GM23338 (cell line): ENCODE measurements at regions not wholly inside any gene's neighbourhood (a gene's known extent, or its start where the extent isn't known, plus 50 kb on each side); places are given as distances from the start of the nearest gene placed in this dataset.

Experiments
- ATAC-seq: fragments of 200-7000 bp; cut with Tn5 transposase; 3 replicates; pipeline ENCODE4 v1.9.1; 2020
- DNase-seq: peaks from one replicate; pipeline ENCODE4 v3.0.0-alpha.2; 2015; ENCODE audit warnings: low spot score
- H2AFZ ChIP-seq: fragments of 200-600 bp; sonication (generic); 2 replicates; pipeline ENCODE4 v1.8.0; 2016; ENCODE audit warnings: antibody characterized with exemption, mild to moderate bottlenecking, moderate library complexity
- H3F3A ChIP-seq: fragments of 200-600 bp; sonication (generic); replicated peaks from 2 replicates; pipeline ENCODE4 v1.8.0; 2017; ENCODE audit warnings: antibody characterized with exemption, mixed run types, low read depth
- H3K27ac ChIP-seq: fragments of 200-600 bp; sonication (generic); 2 replicates; pipeline ENCODE4 v1.6.1; 2016; ENCODE audit warnings: low read depth
- H3K27me3 ChIP-seq: fragments of 200-600 bp; sonication (generic); 2 replicates; pipeline ENCODE4 v1.8.0; 2016; ENCODE audit warnings: mild to moderate bottlenecking, mixed run types, moderate library complexity; ENCODE audit not compliant: insufficient read depth
- H3K36me3 ChIP-seq: fragments of 200-600 bp; sonication (generic); 2 replicates; pipeline ENCODE4 v1.8.0; 2016; ENCODE audit warnings: mild to moderate bottlenecking; ENCODE audit not compliant: insufficient read depth
- H3K4me1 ChIP-seq: fragments of 200-600 bp; sonication (generic); 2 replicates; pipeline ENCODE4 v1.8.0; 2016; ENCODE audit warnings: mild to moderate bottlenecking, moderate library complexity; ENCODE audit not compliant: insufficient read depth
- H3K4me2 ChIP-seq: fragments of 200-600 bp; sonication (generic); 2 replicates; pipeline ENCODE4 v1.7.1; 2017; ENCODE audit warnings: mixed run types
- H3K4me3 ChIP-seq: fragments of 200-600 bp; sonication (generic); 2 replicates; pipeline ENCODE4 v1.6.1; 2016; ENCODE audit warnings: mixed run types
- H3K79me2 ChIP-seq: fragments of 200-600 bp; sonication (generic); replicated peaks from 2 replicates; pipeline ENCODE4 v1.8.0; 2017; ENCODE audit warnings: mild to moderate bottlenecking; ENCODE audit not compliant: insufficient read depth
- H3K9me2 ChIP-seq: fragments of 200-600 bp; sonication (generic); 2 replicates; pipeline ENCODE4 v1.8.0; 2017; ENCODE audit not compliant: insufficient read depth
- H4K20me1 ChIP-seq: fragments of 200-600 bp; sonication (generic); replicated peaks from 2 replicates; pipeline ENCODE4 v1.8.0; 2017; ENCODE audit warnings: mild to moderate bottlenecking; ENCODE audit not compliant: insufficient read depth
- H3K27ac Mint-ChIP-seq: 2 replicates; pipeline ENCODE4 v1.8.0; 2020; ENCODE audit warnings: inconsistent platforms, mild to moderate bottlenecking, moderate library complexity, mixed read lengths
- H3K27me3 Mint-ChIP-seq: 3 replicates; pipeline ENCODE4 v1.8.0; 2022; ENCODE audit warnings: low read depth, mild to moderate bottlenecking, moderate library complexity, mixed read lengths, inconsistent platforms; ENCODE audit not compliant: insufficient read depth, poor library complexity
- H3K36me3 Mint-ChIP-seq: 3 replicates; pipeline ENCODE4 v1.8.0; 2021; ENCODE audit warnings: low read depth, mild to moderate bottlenecking, inconsistent platforms, moderate library complexity, mixed read lengths
- H3K4me1 Mint-ChIP-seq: 3 replicates; pipeline ENCODE4 v1.8.0; 2020; ENCODE audit warnings: mild to moderate bottlenecking, inconsistent platforms, mixed read lengths
- H3K4me3 Mint-ChIP-seq: 3 replicates; pipeline ENCODE4 v1.8.0; 2021; ENCODE audit warnings: moderate library complexity, mild to moderate bottlenecking, inconsistent platforms, mixed read lengths
- H3K9me3 Mint-ChIP-seq: 3 replicates; pipeline ENCODE4 v1.8.0; 2020; ENCODE audit warnings: moderate library complexity, mild to moderate bottlenecking, inconsistent platforms, mixed read lengths
- CREB1 ChIP-seq: fragments of 250-450 bp; sonication (Bioruptor Pico); IDR thresholded peaks from 2 replicates; pipeline ENCODE4 v1.5.0; 2020; ENCODE audit warnings: low read depth, mild to moderate bottlenecking, moderate library complexity
- CTCF ChIP-seq, 2 experiments: fragments of 200-600 bp in 1 of 2; sonication (generic) in 1 of 2; conservative IDR thresholded peaks; 2 replicates each; pipeline versions ENCODE4 v1.5.1 to v1.6.1; 2016 to 2017; ENCODE audit warnings: antibody characterized with exemption in 2 of 2, low read depth in 2 of 2, mild to moderate bottlenecking in 2 of 2, moderate library complexity in 1 of 2
- ETS1 ChIP-seq: IDR thresholded peaks from 2 replicates; pipeline ENCODE4 v1.6.1; 2016; ENCODE audit warnings: antibody characterized with exemption
- EZH2 ChIP-seq: fragments of 200-600 bp; sonication (generic); IDR thresholded peaks from one replicate; pipeline ENCODE4 v1.8.0; 2017; ENCODE audit warnings: antibody characterized with exemption, mild to moderate bottlenecking, low read depth; ENCODE audit not compliant: unreplicated experiment
- EZH2phosphoT487 ChIP-seq: fragments of 200-600 bp; sonication (generic); IDR thresholded peaks from one replicate; pipeline ENCODE4 v1.8.1; 2018; ENCODE audit warnings: antibody characterized with exemption; ENCODE audit not compliant: unreplicated experiment
- ZNF114 ChIP-seq: fragments of 250-450 bp; sonication (Bioruptor Pico); IDR thresholded peaks from 2 replicates; pipeline ENCODE4 v1.5.0; 2020; ENCODE audit warnings: mild to moderate bottlenecking, moderate library complexity
- ZNF331 ChIP-seq: fragments of 250-450 bp; sonication (Bioruptor Pico); IDR thresholded peaks from 2 replicates; pipeline ENCODE4 v1.5.0; 2020; ENCODE audit warnings: low read depth, mild to moderate bottlenecking, moderate library complexity
- ZNF462 ChIP-seq: fragments of 250-450 bp; sonication (Bioruptor Pico); IDR thresholded peaks from 2 replicates; pipeline ENCODE4 v1.5.0; 2020; ENCODE audit warnings: mild to moderate bottlenecking, moderate library complexity

GRCh38 chr5:53243403-53243802 lies 133.8 kb upstream of the MOCS2 start:
- no peak overlapping the region for H3K27ac Mint-ChIP-seq
- no peaks in the 10 kb centered on the region for H4K20me1 ChIP-seq
- H3K4me3 ChIP-seq, result no peak overlapping the region
- H2AFZ ChIP-seq, result no peak overlapping the region
- H3K4me2 ChIP-seq, result no peak overlapping the region
- H3K27me3 ChIP-seq, result no peaks in the 10 kb centered on the region
- no peaks in the 10 kb centered on the region for H3K36me3 ChIP-seq
- no peaks in the 10 kb centered on the region for H3K4me1 ChIP-seq
- no peaks in the 10 kb centered on the region for H3K79me2 ChIP-seq
- peak; percentile 15 for DNase-seq
- ATAC-seq, result no peak
- H3F3A ChIP-seq, result no peaks in the 10 kb centered on the region
- no peaks in the 10 kb centered on the region for H3K4me1 Mint-ChIP-seq
- no peak overlapping the region for H3K27ac ChIP-seq
- TF ChIP-seq CTCF (conservative IDR thresholded peaks at IDR 0.05; ENCODE audit: low read depth in 2 of 2) (peak; percentile 45 to 59), ETS1 (no peak)
- 0 out of 2 replicates have a peak, but pooled peaks cover 11% of the 10 kb centered on the region for H3K9me2 ChIP-seq
- no peaks in the 10 kb centered on the region for H3K9me3 Mint-ChIP-seq
- H3K4me3 Mint-ChIP-seq, result no peak overlapping the region
- H3K27me3 Mint-ChIP-seq, result no peaks in the 10 kb centered on the region
- H3K36me3 Mint-ChIP-seq, result no peaks in the 10 kb centered on the region

- Histone ChIP-seq H3K4me1 (no peaks in the 10 kb centered on the region), H2AFZ (no peak overlapping the region), H3K4me2 (no peak overlapping the region), H3K4me3 (no peak overlapping the region), H3K27me3 (no peaks in the 10 kb centered on the region), H3K79me2 (no peaks in the 10 kb centered on the region), H3K27ac (no peak overlapping the region), H3F3A (no peaks in the 10 kb centered on the region), H4K20me1 (no peaks in the 10 kb centered on the region), H3K9me2 (0 out of 2 replicates have a peak, but pooled peaks cover 3% of the 10 kb centered on the region), H3K36me3 (no peaks in the 10 kb centered on the region)
- DNase-seq, result no peak
- Mint-ChIP-seq H3K4me1 (no peaks in the 10 kb centered on the region), H3K27ac (no peak overlapping the region), H3K27me3 (no peaks in the 10 kb centered on the region), H3K9me3 (no peaks in the 10 kb centered on the region), H3K36me3 (no peaks in the 10 kb centered on the region), H3K4me3 (no peak overlapping the region)
- no peak for ATAC-seq
- TF ChIP-seq ZNF331 (CRISPR knock-in tag), result no peak
- TF ChIP-seq EZH2phosphoT487, result no peak
- no peak for TF ChIP-seq EZH2
- TF ChIP-seq CREB1 (CRISPR knock-in tag), result no peak
- TF ChIP-seq ZNF462 (CRISPR knock-in tag), result no peak
- no peak for TF ChIP-seq ZNF114
Observed at GRCh38 chr5:53246042-53246836, 136.7 kb upstream of the MOCS2 start.
